Left lung (tissue), 4 donors: ENCODE measurements at regions not wholly inside any gene's neighbourhood (a gene's known extent, or its start where the extent isn't known, plus 50 kb on each side); places are given as distances from the start of the nearest gene placed in this dataset.

Source experiments
- ATAC-seq: fragments of 200-7000 bp; cut with Tn5 transposase; one replicate; pipeline ENCODE4 v1.9.1; 2020; ENCODE audit warnings: moderate library complexity
- DNase-seq, 4 donors: peaks; one replicate each; pipeline ENCODE4 v3.0.0-alpha.2; 2013 to 2020
- H3K27ac ChIP-seq, 2 donors: fragments of 200-600 bp; sonication (generic) in 1 of 2; one replicate each; pipeline versions ENCODE4 v1.5.0 to v1.8.0; 2020 to 2021
- H3K27me3 ChIP-seq, 2 donors: fragments of 200-600 bp; sonication (generic) in 1 of 2; one replicate each; pipeline versions ENCODE4 v1.5.0 to v1.8.0; 2020 to 2021
- H3K36me3 ChIP-seq, 2 donors: fragments of 200-600 bp; sonication (generic) in 1 of 2; one replicate each; pipeline versions ENCODE4 v1.5.0 to v1.8.0; 2020 to 2021
- H3K4me1 ChIP-seq, 2 donors: fragments of 200-600 bp; one replicate each; pipeline ENCODE4 v1.8.0; 2021
- H3K4me3 ChIP-seq, 2 donors: fragments of 200-600 bp; sonication (generic) in 1 of 2; one replicate each; pipeline versions ENCODE4 v1.5.0 to v1.8.0; 2020 to 2021; ENCODE audit warnings: mild to moderate bottlenecking in 1 of 2
- H3K9me3 ChIP-seq, 2 donors: fragments of 200-600 bp; sonication (generic) in 1 of 2; one replicate each; pipeline versions ENCODE4 v1.5.0 to v1.8.0; 2020 to 2021
- CTCF ChIP-seq, 2 donors: fragments of 200-600 bp; sonication (generic) in 1 of 2; IDR thresholded peaks; one replicate each; pipeline versions ENCODE4 v1.5.0 to v1.8.0; 2021; ENCODE audit warnings: antibody characterized with exemption in 2 of 2
- intact Hi-C, 2 donors: fragments of 100-400 bp; cut with DNase I; formaldehyde crosslinking; loops; one replicate each; pipeline versions ENCODE4 v1.11.2 to v1.14.2; 2022
- donor health status: DM: no; HTN: yes; CAD: no.
- donor health status: DM: no; HTN: no; CAD: no.

DNA sequence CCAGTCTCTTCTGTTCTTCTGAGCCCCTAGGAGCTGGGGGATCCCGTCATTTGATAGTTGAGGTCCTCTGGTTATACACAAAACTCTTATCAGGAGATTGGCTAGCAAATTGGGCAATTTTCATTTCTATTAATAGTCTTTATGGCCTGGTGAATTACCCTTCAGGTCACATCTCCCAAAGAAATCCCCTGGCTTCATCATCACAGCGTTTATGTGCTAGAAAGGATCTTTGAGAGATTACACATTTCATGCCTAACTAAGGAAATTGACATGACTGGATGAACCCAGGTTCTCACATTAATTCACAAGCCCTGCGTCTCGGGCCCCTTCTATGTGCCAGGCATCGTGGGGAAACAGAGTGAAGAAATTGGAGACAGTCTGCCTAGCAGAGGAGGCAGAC lies 227.4 kb upstream of the PROK2 start:
- intact Hi-C loops = no loop called here
- Histone ChIP-seq H3K27me3 (no peaks in the 10 kb centered on the region), H3K9me3 (no peaks in the 10 kb centered on the region), H3K4me3 (no peak overlapping the region), H3K4me1 (peaks cover 0 to 20% of the 10 kb centered on the region in 2 donors), H3K27ac (no peak overlapping the region), H3K36me3 (no peaks in the 10 kb centered on the region)
- TF ChIP-seq CTCF (IDR thresholded peaks at IDR 0.05) = no peak
- DNase-seq (no peak), ATAC-seq (no peak)

- TF ChIP-seq CTCF (IDR thresholded peaks at IDR 0.05) = no peak
- Histone ChIP-seq H3K9me3 (no peaks in the 10 kb centered on the region), H3K27ac (no peak overlapping the region), H3K4me3 (no peak overlapping the region), H3K36me3 (no peaks in the 10 kb centered on the region), H3K4me1 (peaks cover 0 to 20% of the 10 kb centered on the region in 2 donors), H3K27me3 (no peaks in the 10 kb centered on the region)
- ATAC-seq (no peak), DNase-seq (no peak)
- intact Hi-C loops = no loop called here
Observed at GRCh38 chr3:72011485-72011884, 226.5 kb upstream of the PROK2 start.

DNA sequence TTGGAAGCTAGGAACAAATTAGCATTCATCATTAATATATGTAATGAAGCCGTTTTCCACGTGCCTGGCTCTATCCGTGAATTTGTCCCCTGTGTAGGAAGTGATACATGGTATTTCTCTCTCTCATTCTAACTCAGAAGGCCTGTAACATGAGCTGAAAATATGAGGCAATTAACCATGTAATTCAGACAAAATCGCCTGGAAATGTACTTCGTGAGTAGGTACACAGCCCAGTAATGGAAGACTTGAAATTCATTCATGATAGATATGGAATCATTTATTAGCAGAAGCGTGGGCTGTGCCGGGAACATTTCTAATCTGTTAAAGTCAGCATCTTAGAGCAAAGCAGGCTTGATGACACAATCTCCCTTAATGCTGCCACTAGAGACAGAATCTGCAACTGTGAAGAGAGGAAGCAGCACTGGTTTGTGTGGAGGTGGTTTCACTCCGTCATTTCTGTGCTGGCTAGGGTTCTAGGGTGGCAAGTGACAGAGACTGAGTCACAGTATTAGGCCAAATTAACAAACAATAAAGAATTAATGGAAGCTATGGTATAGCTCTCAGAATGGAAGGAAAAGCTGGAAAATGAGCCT lies 225.0 kb upstream of the PROK2 start:
- no peak for DNase-seq
- H3K4me1 ChIP-seq = peaks cover 0 to 20% of the 10 kb centered on the region in 2 donors
- H3K9me3 ChIP-seq = no peaks in the 10 kb centered on the region
- H3K4me3 ChIP-seq = no peak overlapping the region
- H3K36me3 ChIP-seq = no peaks in the 10 kb centered on the region
- no peaks in the 10 kb centered on the region for H3K27me3 ChIP-seq
- no peak overlapping the region for H3K27ac ChIP-seq
- intact Hi-C loops = no loop called here
- ATAC-seq = peak; percentile 74
- TF ChIP-seq CTCF (IDR thresholded peaks at IDR 0.05) = no peak

- Histone ChIP-seq H3K9me3 (no peaks in the 10 kb centered on the region), H3K4me1 (peaks cover 0 to 20% of the 10 kb centered on the region in 2 donors), H3K27ac (peak overlapping the region in 1 of 2 donors; percentile 47), H3K4me3 (no peak overlapping the region), H3K36me3 (no peaks in the 10 kb centered on the region), H3K27me3 (no peaks in the 10 kb centered on the region)
- intact Hi-C loops = no loop called here
- peak; percentile 70 for ATAC-seq
- TF ChIP-seq CTCF (IDR thresholded peaks at IDR 0.05) = no peak
- DNase-seq = peak in 1 of 4 donors; percentile 53
Observed at GRCh38 chr3:72008226-72008996, 223.5 kb upstream of the PROK2 start.

- Histone ChIP-seq H3K27me3 (no peaks in the 10 kb centered on the region), H3K36me3 (no peaks in the 10 kb centered on the region), H3K4me1 (peaks cover 0 to 20% of the 10 kb centered on the region in 2 donors), H3K27ac (no peak overlapping the region), H3K4me3 (no peak overlapping the region), H3K9me3 (no peaks in the 10 kb centered on the region)
- ATAC-seq = no peak
- no peak for DNase-seq
- no peak for TF ChIP-seq CTCF (IDR thresholded peaks at IDR 0.05)
- intact Hi-C loops = no loop called here
Observed at GRCh38 chr3:72006631-72007556, 221.9 kb upstream of the PROK2 start.
